GM18505 (cell line): ENCODE measurements at regions not wholly inside any gene's neighbourhood (a gene's known extent, or its start where the extent isn't known, plus 50 kb on each side); places are given as distances from the start of the nearest gene placed in this dataset.

ENCODE experiments used
- ATAC-seq: cut with Tn5 transposase; IDR thresholded peaks from one replicate; pipeline ENCODE4 v1.9.1; 2021; ENCODE audit not compliant: unreplicated experiment
- POLR2A ChIP-seq: IDR thresholded peaks from 4 replicates; pipeline ENCODE4 v1.6.1; 2011; ENCODE audit warnings: borderline replicate concordance; ENCODE audit not compliant: insufficient read depth, insufficient read length; ENCODE audit errors: extremely low read depth

DNA sequence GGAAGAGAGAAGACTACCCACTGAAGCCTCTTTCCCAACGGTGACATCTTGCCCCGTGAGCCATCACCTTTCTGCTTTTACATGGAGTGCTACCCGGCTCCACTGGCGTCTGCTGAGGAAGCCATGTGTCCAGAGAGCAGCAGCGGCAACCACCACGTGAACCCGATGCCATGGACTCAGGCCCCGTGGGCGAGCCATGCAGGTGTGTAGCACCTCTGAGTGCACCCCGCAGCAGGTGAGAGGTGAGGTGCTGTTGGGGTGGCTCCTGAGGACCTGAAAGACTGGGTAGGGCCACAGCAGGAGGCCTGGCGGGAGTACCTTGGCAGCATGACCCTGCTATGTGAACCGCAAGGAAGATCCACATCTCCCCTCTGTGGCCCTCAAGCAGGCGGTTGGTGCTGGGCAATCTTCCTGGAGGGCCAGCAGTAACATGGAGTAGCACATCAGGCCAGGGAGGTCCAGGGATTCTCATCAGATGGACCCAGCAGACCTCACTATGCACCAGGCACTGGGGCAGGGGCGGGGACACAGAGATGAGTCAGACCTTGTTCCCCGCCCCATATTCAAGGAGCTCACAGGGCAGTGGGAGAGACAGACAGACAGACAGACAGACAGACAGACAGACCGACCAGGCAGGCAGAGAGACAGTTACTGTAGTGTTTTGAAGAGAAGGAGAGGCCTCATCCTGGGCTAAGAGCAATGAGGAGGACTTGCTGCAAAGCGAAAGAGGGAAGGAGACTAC, 129.6 kb downstream of the PAPOLA start:
- TF ChIP-seq POLR2A, result no peak
- no peak for ATAC-seq

DNA sequence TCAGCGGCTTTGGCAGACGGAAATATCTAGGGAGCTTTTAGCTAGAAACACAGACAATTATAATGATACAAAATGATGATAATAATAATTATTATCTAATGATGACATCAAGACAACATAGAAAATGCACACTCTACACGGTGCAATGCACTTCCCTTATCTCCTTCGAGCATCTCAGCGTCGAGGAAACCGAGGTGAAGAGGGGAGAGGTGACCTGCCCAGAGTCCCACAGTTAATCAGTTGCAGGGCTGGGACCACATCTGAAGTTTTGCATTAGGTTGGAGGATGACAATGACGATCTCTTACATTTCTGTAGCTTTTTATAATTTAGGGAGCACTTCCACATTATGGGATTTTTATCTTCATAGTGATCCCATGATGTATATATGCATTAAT, 130.2 kb downstream of the PAPOLA start:
- no peak for TF ChIP-seq POLR2A
- no peak for ATAC-seq

DNA sequence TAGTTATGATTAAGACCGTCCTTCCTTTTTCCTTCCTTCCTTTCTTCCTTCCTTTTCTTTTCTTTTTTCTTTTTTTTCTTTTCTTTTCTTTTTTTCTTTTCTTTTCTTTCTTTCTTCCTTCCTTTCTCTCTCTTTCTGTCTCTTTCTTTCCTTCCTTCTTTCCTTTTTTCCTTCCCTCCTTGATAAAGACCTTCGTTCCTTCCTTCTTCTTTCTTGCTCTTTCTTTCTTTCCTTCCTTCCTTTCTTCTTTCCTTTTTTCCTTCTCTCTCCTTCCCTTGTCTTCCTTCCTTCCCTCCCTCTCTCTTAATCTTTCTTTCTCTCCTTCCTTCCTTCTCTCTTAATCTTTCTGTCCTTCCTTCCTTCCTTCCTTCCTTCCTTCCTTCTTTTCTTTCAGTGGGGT, 130.9 kb downstream of the PAPOLA start:
- no peak for TF ChIP-seq POLR2A
- ATAC-seq, result no peak

DNA sequence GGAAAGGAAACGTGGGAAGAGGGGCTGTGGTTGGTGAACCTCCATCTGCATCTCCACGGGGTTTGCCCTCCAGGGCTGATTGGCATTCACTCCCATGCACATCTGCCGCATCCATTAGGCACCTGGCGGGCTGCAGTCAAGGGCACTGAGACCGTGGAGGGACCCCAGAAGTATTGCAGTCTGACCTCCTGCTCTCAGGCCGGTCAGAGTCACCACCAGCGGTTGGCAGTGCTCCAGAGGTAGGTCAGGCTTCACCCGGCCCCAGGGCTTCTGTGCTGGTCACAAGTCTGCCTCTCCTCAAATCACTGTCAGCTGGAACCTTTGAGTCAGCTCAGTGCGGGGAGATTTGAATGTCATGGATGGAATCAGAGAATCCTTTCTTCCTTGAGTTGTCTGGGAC, 132.3 kb downstream of the PAPOLA start:
- ATAC-seq, result no peak
- TF ChIP-seq POLR2A, result no peak

DNA sequence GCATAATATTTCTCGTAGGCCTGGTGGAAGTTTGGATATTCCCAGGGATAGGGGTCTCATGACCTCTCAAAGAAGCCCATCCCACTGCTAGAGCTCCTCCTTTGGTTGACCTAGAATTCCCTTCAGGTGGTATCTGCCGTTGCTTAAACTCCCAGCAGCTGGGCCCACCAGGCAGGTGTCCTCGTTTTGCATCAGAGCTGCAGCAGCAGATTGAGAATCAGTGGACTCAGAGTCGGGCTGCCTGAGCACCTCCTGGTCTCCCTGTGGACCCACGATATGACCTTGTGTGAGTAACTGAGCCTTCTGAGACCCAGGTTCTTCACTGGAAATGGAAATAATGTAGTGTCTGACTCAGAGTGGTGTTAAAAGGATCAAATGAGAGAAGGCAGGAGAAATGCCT, 132.7 kb downstream of the PAPOLA start:
- TF ChIP-seq POLR2A, result no peak
- no peak for ATAC-seq

DNA sequence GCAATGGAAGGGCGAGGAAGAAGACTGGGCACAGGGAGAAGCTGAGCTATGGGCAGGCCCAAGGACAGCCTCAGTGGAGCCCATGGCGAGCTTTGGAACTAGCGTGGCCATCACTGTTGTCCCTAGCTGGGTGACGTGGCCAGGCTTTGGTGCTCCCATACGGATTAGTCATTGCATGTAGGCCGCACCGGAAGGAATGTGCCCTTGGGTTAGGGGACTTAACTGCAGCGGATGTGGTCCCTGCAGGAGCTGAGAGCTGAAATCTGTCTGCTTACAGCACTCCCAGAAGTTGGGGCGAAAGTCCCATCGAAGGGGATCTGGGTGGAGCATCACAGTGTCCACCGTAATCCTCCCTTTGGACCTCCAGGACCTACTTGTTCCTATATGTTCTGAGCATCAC, 133.7 kb downstream of the PAPOLA start:
- no peak for TF ChIP-seq POLR2A
- no peak for ATAC-seq

DNA sequence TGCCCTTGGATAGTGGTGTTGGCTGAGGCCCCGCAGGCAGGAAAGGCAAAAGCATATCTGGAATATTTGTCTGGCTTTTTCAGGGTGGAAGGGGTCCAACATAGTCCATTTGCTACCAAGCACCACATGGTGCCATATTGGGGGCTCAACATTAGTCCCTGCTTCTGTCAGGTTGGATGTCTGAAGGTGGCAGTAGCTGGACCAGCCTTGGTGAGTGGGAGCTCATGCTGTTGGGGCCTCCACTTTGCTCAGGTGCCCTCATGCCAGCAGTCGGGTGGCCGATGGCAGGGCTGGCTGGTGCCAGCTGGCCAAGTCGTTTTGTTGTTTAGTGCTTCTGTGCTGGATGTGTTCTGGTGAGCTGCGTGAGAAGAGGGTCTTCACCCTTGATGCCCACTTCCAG, 135.3 kb downstream of the PAPOLA start:
- no peak for ATAC-seq
- TF ChIP-seq POLR2A, result no peak

DNA sequence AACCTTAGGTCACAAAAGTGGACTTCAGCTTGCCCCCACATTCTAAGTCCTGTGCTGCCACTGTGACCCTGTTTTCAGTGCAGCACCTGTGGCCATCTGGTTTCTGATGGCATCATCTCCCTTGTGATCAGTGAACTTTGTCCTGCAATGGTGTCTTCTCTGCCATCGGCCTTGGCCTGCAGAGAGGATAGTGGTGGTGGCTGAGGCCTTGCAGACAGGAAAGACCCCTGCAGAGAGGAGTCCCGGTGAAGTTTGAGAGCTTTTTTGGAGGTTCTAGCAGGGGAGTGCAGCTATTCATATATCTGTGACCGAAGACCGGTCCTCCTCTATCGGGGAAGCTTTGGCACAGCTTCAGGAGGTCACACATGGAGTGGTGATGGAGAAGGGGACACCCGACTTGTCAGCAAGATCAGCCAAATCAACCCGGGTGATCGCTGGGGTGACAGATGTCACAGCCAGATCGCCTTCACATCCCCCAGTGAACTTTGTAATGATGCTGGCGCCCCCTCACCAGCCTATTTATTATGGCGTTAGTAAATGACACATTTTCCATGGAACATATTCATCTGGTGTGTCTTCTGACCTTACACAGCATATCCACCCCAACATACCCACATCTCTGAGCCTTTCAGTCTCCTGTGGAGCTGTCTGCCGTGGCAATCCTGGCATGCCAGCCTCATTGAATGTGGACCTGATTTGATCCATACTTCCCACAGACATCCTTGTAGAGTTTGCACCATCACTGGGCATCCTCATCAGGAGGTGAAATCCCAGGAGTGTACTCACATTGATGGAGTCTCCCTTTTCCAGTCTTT, 136.1 kb downstream of the PAPOLA start:
- no peak for ATAC-seq
- no peak for TF ChIP-seq POLR2A

DNA sequence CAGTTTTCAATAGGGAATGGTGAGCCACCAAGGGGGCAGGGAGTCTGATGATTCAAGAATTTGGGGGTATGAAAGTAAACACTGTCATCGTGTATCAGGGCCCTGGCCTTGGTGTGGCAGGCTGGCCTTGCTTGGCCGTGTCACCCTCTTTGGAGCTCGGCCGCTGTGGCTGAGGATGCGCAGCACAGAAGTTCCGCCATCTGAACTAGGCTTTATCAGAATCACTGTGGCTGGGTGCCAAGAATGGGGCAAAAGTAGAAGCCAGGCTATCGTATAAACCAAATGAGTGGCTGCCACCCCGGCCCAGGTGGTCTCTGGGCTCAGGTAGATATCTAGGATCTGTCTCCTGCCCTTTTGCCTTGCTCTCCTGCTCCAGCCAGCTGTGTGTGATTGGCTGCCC, 137.4 kb downstream of the PAPOLA start:
- no peak for TF ChIP-seq POLR2A
- ATAC-seq, result no peak

DNA sequence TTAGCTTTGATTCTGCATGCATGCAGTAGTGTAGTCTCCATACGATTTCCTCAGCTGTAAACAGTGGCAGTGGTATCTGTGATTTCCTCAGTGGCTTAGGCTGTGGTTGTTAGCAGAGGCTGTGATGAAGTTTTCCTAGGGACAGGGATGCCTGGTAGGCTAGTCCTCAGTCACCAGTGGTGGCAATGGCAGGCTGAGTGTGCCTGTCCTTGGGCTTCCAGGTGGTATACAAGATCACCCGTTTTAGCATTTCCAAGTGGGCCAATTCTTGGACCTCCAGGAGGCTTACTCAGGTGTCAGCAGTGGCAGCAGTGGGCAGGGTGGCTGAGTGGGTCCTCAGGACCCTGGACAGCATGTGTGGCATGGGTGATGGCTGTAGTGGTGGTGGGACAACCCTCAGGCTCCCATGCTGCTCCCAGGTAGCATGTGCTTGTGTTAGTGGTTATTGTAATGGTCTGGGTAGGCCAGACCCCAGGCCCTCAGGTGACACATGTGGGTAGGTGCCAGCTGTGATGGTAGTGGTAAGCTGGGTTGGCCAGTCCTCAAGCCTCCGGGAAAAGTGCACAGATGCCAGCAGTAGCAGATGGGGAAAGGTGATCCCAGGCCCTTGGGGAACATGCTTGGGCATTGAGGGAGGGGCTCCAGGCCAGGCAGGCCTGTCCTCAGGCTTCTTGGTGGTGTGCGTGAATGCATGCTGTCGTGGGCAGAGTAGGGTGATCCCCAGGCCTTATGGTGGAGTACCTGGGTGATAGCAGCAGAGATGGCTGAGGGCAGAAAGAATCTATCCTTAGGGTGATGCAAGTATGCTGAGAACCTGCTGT, 146.5 kb downstream of the PAPOLA start:
- no peak for TF ChIP-seq POLR2A

DNA sequence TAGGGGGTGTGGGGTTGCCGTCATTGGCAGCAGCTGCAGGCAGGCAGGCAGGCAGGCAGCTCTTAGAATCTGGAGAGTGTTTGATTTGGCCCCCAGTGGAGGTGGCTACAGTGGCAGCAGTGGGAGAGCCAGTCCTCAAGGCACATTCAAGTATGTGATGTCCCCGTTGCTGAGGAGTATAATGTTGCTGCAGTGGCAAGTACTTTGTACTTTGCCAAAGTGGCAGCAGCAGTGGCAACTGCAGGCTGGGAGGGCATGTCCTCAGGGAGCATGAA, 147.1 kb downstream of the PAPOLA start:
- no peak for TF ChIP-seq POLR2A
- ATAC-seq, result no peak

More for the DNA sequence above, 146.5 kb downstream of the PAPOLA start:
- ATAC-seq, result no peak

DNA sequence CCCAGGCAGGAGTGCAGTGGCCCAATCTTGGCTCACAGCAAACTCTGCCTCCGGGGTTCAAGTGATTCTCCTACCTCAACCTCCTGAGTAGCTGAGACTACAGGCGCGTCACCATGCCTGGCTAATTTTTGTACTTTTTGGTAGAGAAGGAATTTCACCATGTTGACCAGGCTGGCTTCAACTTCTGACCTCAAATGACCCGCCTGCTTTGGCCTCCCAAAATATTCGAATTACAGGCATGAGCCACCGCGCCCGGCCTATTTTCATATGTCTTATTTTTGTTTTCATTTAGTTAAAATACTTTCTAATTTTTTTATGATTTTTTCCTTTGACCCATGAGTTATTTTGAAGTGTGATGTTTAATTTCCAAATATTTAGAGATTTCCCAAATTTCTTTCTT, 143.6 kb upstream of the VRK1 start:
- no peak for TF ChIP-seq POLR2A
- ATAC-seq, result no peak

DNA sequence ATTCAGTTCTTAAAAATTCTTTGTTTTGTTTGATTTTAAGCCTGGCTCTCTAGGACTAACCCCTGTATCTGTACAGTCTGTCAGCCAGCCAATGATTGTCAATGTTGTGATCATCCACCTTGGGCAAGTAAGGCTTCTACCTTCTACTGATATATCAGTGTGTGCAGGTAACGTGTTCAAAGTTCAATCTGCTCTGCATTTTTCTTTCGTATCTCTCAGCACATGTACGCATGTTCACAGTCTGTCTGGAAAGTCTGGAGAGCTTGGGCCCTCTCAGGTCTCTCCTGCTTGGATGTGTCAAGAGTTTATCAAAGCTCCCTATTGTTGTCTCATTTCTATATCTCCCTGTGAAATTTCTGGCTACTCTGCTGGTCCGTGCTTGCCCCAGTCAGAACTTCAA, 138.6 kb upstream of the VRK1 start:
- no peak for ATAC-seq
- no peak for TF ChIP-seq POLR2A
